ENCODE measurements at regions not wholly inside any gene's neighbourhood (a gene's known extent, or its start where the extent isn't known, plus 50 kb on each side); places are given as distances from the start of the nearest gene placed in this dataset.

GRCh38 chr18:5628512-5629255 lies 84.9 kb upstream of the EPB41L3 start:
- Histone ChIP-seq H3K9ac (ENCODE audit: low read length) (no peak overlapping the region), H3K36me3 (ENCODE audit: control insufficient read depth, insufficient read depth, low read length) (no peaks in the 10 kb centered on the region), H3K27me3 (ENCODE audit: control insufficient read depth, insufficient read depth, low read length) (no peaks in the 10 kb centered on the region), H3K4me3 (ENCODE audit: low read length) (peak overlapping the region; percentile 73), H3K27ac (ENCODE audit: low read depth, low read length) (peak overlapping the region; percentile 53), H3K4me1 (ENCODE audit: control insufficient read depth, insufficient read depth, low read length) (no peaks in the 10 kb centered on the region)

GRCh38 chr18:5627776-5628511 lies 84.1 kb upstream of the EPB41L3 start:
- Histone ChIP-seq H3K4me1 (ENCODE audit: control insufficient read depth, insufficient read depth, low read length) (no peaks in the 10 kb centered on the region), H3K27ac (ENCODE audit: low read depth, low read length) (no peak overlapping the region), H3K9ac (ENCODE audit: low read length) (no peak overlapping the region), H3K27me3 (ENCODE audit: control insufficient read depth, insufficient read depth, low read length) (no peaks in the 10 kb centered on the region), H3K4me3 (ENCODE audit: low read length) (peak overlapping the region; percentile 73), H3K36me3 (ENCODE audit: control insufficient read depth, insufficient read depth, low read length) (no peaks in the 10 kb centered on the region)

GRCh38 chr18:5626130-5626880 lies 82.5 kb upstream of the EPB41L3 start:
- H3K27me3 ChIP-seq (ENCODE audit: control insufficient read depth, insufficient read depth, low read length), result no peaks in the 10 kb centered on the region

DNA sequence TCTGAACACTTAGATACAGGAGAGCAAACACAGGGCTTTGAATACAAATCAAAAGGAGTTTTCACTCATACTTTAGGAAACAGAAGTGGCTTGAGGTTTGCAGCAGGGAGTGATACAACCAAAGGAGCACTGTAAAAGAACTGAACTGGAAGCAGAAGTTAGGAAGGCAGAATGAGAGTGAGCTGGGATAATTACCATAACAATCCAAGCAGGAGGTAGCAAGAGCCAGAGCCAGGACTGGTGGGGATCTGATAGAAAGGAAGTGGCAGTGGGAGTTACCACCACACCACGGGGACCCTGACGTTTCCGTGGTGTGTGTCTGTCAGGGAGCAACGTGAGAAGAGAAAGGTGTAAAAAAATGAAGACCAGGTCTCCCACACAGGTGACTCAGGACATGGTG lies 81.3 kb upstream of the EPB41L3 start:
- H3K36me3 ChIP-seq (ENCODE audit: control insufficient read depth, insufficient read depth, low read length), result no peaks in the 10 kb centered on the region
- no peak overlapping the region for H3K4me3 ChIP-seq (ENCODE audit: low read length)
- no peak overlapping the region for H3K9ac ChIP-seq (ENCODE audit: low read length)
- no peaks in the 10 kb centered on the region for H3K27me3 ChIP-seq (ENCODE audit: control insufficient read depth, insufficient read depth, low read length)
- no peaks in the 10 kb centered on the region for H3K4me1 ChIP-seq (ENCODE audit: control insufficient read depth, insufficient read depth, low read length)
- no peak overlapping the region for H3K27ac ChIP-seq (ENCODE audit: low read depth, low read length)

More at GRCh38 chr18:5626130-5626880, 82.5 kb upstream of the EPB41L3 start:
- H3K36me3 ChIP-seq (ENCODE audit: control insufficient read depth, insufficient read depth, low read length), result no peaks in the 10 kb centered on the region
- H3K27ac ChIP-seq (ENCODE audit: low read depth, low read length), result no peak overlapping the region
- H3K4me1 ChIP-seq (ENCODE audit: control insufficient read depth, insufficient read depth, low read length), result no peaks in the 10 kb centered on the region
- no peak overlapping the region for H3K4me3 ChIP-seq (ENCODE audit: low read length)
- H3K9ac ChIP-seq (ENCODE audit: low read length), result no peak overlapping the region

GRCh38 chr18:5622905-5623304 lies 79.1 kb upstream of the EPB41L3 start:
- Histone ChIP-seq H3K4me3 (ENCODE audit: low read length) (no peak overlapping the region), H3K9ac (ENCODE audit: low read length) (no peak overlapping the region), H3K4me1 (ENCODE audit: control insufficient read depth, insufficient read depth, low read length) (no peaks in the 10 kb centered on the region), H3K27me3 (ENCODE audit: control insufficient read depth, insufficient read depth, low read length) (no peaks in the 10 kb centered on the region), H3K36me3 (ENCODE audit: control insufficient read depth, insufficient read depth, low read length) (no peaks in the 10 kb centered on the region), H3K27ac (ENCODE audit: low read depth, low read length) (no peak overlapping the region)

- H3K27me3 ChIP-seq (ENCODE audit: control insufficient read depth, insufficient read depth, low read length), result no peaks in the 10 kb centered on the region
- no peaks in the 10 kb centered on the region for H3K36me3 ChIP-seq (ENCODE audit: control insufficient read depth, insufficient read depth, low read length)
- no peak overlapping the region for H3K9ac ChIP-seq (ENCODE audit: low read length)
- no peaks in the 10 kb centered on the region for H3K4me1 ChIP-seq (ENCODE audit: control insufficient read depth, insufficient read depth, low read length)
- no peak overlapping the region for H3K27ac ChIP-seq (ENCODE audit: low read depth, low read length)
- no peak overlapping the region for H3K4me3 ChIP-seq (ENCODE audit: low read length)
These were observed 76.5 kb upstream of the EPB41L3 start for GRCh38 chr18:5620289-5620688.

DNA sequence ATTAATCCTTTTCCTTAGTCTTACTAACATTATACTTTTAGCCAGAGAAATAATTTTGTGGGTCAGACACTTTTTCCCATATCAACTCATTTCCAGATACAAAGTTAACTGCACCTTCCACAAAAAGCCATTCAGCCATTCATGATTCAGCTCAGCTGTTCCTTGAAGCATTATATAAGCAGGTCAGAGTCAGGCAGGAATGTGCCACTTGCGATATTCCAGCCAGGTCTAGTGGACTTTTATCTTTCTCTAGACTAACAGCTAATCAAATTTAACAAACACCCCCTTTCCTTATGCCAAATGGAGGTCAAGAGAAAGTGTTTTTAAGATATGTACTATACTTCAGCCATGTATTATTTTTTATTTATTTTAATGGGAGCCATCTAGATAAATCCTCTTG lies 75.6 kb upstream of the EPB41L3 start:
- H3K36me3 ChIP-seq (ENCODE audit: control insufficient read depth, insufficient read depth, low read length), result no peaks in the 10 kb centered on the region
- H3K4me1 ChIP-seq (ENCODE audit: control insufficient read depth, insufficient read depth, low read length), result no peaks in the 10 kb centered on the region
- no peak overlapping the region for H3K4me3 ChIP-seq (ENCODE audit: low read length)
- no peak overlapping the region for H3K27ac ChIP-seq (ENCODE audit: low read depth, low read length)
- no peak overlapping the region for H3K9ac ChIP-seq (ENCODE audit: low read length)
- H3K27me3 ChIP-seq (ENCODE audit: control insufficient read depth, insufficient read depth, low read length), result no peaks in the 10 kb centered on the region

DNA sequence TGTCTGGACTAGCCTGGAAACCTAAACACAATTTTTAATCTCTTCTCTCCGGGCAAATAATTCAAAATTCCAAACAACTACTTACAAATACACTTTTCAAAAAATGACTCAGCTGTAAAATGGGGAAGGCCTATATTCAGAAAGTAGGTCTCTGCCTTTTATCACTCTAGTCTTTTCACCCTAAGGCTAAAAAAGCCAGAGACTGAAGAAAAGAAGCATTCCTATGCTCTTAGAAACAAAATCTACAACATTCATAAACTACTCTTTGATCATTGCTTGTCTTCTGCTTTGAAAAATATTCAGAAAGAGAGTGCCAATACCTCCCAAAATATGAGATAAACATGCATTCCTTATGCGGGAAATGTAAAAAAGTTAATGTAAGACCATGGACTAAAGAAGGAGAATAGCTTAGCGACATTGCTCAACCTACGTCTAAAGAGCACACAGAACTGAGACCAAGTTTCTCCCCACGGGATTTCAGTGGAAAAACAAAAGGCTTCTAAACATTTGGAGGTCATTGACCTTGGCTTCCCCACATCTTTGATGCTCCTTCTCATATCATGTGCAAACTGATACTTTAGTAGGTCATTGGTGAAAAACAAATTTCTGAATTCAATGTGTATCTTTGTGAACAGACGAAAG lies 74.4 kb upstream of the EPB41L3 start:
- Histone ChIP-seq H3K4me1 (ENCODE audit: control insufficient read depth, insufficient read depth, low read length) (no peaks in the 10 kb centered on the region), H3K27me3 (ENCODE audit: control insufficient read depth, insufficient read depth, low read length) (no peaks in the 10 kb centered on the region), H3K27ac (ENCODE audit: low read depth, low read length) (no peak overlapping the region), H3K36me3 (ENCODE audit: control insufficient read depth, insufficient read depth, low read length) (no peaks in the 10 kb centered on the region), H3K4me3 (ENCODE audit: low read length) (no peak overlapping the region), H3K9ac (ENCODE audit: low read length) (no peak overlapping the region)

DNA sequence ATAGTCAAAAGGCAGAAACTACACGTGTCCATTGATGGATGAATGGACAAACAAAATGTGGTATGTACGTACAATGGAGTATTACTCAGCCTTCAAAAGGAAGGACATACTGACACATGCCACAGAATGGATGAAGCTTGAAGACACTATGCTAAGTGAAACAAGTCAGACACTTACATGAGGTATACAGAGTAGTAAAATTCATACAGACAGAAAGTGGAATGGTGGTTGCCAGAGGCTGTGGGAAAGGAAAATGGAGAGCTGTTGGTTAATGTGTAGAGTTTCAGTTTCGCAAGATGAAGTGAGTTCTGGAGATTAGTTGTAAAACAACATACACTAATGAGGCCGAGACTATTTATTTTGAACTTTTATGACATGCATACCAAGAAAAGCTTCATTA lies 67.4 kb upstream of the EPB41L3 start:
- Histone ChIP-seq H3K4me3 (ENCODE audit: low read length) (no peak overlapping the region), H3K27ac (ENCODE audit: low read depth, low read length) (no peak overlapping the region), H3K36me3 (ENCODE audit: control insufficient read depth, insufficient read depth, low read length) (no peaks in the 10 kb centered on the region), H3K9ac (ENCODE audit: low read length) (no peak overlapping the region), H3K27me3 (ENCODE audit: control insufficient read depth, insufficient read depth, low read length) (no peaks in the 10 kb centered on the region), H3K4me1 (ENCODE audit: control insufficient read depth, insufficient read depth, low read length) (no peaks in the 10 kb centered on the region)

DNA sequence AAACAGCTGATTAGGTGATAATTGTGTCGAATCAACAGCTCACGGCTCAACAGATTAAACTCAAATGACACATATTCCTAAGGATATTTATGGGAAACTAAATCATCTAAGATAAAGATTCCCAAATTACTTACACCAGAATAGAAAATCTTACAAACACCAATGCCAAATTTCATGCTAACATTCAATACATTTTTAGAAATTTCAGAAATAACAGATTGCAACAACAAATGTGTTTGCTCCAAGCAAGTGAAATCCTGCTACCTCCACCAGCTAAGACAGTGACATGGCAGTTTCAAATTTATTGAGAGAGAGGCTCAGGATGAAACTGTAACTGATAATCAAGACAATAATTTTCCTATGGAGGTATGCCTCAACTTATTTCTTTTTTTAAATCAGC lies 65.0 kb upstream of the EPB41L3 start:
- no peak overlapping the region for H3K9ac ChIP-seq (ENCODE audit: low read length)
- no peak overlapping the region for H3K27ac ChIP-seq (ENCODE audit: low read depth, low read length)
- no peaks in the 10 kb centered on the region for H3K36me3 ChIP-seq (ENCODE audit: control insufficient read depth, insufficient read depth, low read length)

GRCh38 chr18:5606951-5607350 lies 63.2 kb upstream of the EPB41L3 start:
- H3K27me3 ChIP-seq (ENCODE audit: control insufficient read depth, insufficient read depth, low read length), result no peaks in the 10 kb centered on the region
- no peaks in the 10 kb centered on the region for H3K36me3 ChIP-seq (ENCODE audit: control insufficient read depth, insufficient read depth, low read length)
- H3K4me3 ChIP-seq (ENCODE audit: low read length), result no peak overlapping the region
- no peaks in the 10 kb centered on the region for H3K4me1 ChIP-seq (ENCODE audit: control insufficient read depth, insufficient read depth, low read length)
- no peak overlapping the region for H3K27ac ChIP-seq (ENCODE audit: low read depth, low read length)
- no peak overlapping the region for H3K9ac ChIP-seq (ENCODE audit: low read length)

More for the DNA sequence above, 65.0 kb upstream of the EPB41L3 start:
- no peaks in the 10 kb centered on the region for H3K27me3 ChIP-seq (ENCODE audit: control insufficient read depth, insufficient read depth, low read length)
- no peaks in the 10 kb centered on the region for H3K4me1 ChIP-seq (ENCODE audit: control insufficient read depth, insufficient read depth, low read length)
- H3K4me3 ChIP-seq (ENCODE audit: low read length), result no peak overlapping the region

DNA sequence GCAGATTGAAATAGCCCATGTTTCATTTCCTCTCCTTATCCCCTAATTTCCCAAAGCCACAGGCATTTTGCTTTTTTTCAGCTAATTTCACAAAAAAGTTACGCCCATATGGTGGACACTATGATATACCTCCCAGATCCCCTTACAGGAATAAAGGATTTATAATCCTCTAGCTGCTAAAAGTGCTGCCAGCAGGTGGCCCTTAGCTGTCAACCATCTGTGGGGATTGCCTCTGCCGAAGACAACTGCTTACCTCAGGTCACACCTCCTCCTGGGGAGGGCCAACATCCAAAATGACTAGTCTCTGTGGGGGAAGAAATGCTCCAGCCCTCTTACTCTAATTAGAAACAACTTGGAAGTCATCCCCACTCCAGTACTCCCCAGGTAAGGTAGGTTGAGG lies 61.0 kb upstream of the EPB41L3 start:
- H3K36me3 ChIP-seq (ENCODE audit: control insufficient read depth, insufficient read depth, low read length), result no peaks in the 10 kb centered on the region
- H3K9ac ChIP-seq (ENCODE audit: low read length), result no peak overlapping the region
- no peaks in the 10 kb centered on the region for H3K27me3 ChIP-seq (ENCODE audit: control insufficient read depth, insufficient read depth, low read length)
- no peak overlapping the region for H3K27ac ChIP-seq (ENCODE audit: low read depth, low read length)
- H3K4me3 ChIP-seq (ENCODE audit: low read length), result no peak overlapping the region
- H3K4me1 ChIP-seq (ENCODE audit: control insufficient read depth, insufficient read depth, low read length), result no peaks in the 10 kb centered on the region
